ENCODE measurements at regions not wholly inside any gene's neighbourhood (a gene's known extent, or its start where the extent isn't known, plus 50 kb on each side); places are given as distances from the start of the nearest gene placed in this dataset.
A peak's percentile ranks its signal among the peaks of the same experiment; 100 is the strongest.

- TF ChIP-seq SREBF1 (IDR thresholded peaks at IDR 0.05; ENCODE audit: borderline replicate concordance, low read depth, low read length) (no peak), MEF2D (tag; conservative IDR thresholded peaks at IDR 0.05; ENCODE audit: low read depth) (no peak), TSHZ1 (CRISPR knock-in tag; IDR thresholded peaks at IDR 0.05) (no peak), TCFL5 (CRISPR knock-in tag; conservative IDR thresholded peaks at IDR 0.05) (no peak), TFE3 (CRISPR knock-in tag; IDR thresholded peaks at IDR 0.05) (peak; percentile 94), USF2 (CRISPR knock-in tag; IDR thresholded peaks at IDR 0.05) (peak; percentile 55)
These were observed 156.9 kb downstream of the CAND1 start for GRCh38 chr12:67426067-67426466.

All from K562 (cell line).